ENCODE measurements at regions not wholly inside any gene's neighbourhood (a gene's known extent, or its start where the extent isn't known, plus 50 kb on each side); places are given as distances from the start of the nearest gene placed in this dataset.
"Not testable (repeated sequence)": the region's sequence is repeated elsewhere in the genome, so short reads cannot be mapped to it uniquely, and the experiment has no call there.

DNA sequence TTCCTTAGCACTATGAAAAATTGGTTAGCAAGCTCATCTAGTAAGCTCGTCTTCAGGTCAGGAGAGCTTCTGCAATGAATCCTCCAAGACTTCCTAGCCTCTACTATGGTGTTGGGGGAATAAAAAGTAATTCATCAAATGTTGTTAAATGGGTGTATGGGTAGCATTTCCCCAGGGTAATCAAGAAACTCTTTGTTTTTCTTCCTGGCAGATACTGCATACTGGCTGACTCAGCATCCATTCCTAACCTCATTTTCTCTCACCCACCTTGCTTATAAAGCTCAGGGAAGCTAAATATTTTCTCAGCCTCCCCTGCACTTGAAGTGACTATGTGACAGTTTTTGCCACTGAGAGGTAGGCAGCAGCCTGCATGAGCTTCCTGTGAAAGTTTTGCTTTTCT lies 83.4 kb downstream of the MAB21L3 start:
- Histone ChIP-seq H2BK15ac (ENCODE audit: low read depth, poor library complexity, severe bottlenecking) (no peak overlapping the region), H3K27ac (ENCODE audit: low read length, poor library complexity, severe bottlenecking) (no peak overlapping the region), H3K4me1 (ENCODE audit: control insufficient read depth, insufficient read depth, low read depth, low read length) (no peaks in the 10 kb centered on the region)

DNA sequence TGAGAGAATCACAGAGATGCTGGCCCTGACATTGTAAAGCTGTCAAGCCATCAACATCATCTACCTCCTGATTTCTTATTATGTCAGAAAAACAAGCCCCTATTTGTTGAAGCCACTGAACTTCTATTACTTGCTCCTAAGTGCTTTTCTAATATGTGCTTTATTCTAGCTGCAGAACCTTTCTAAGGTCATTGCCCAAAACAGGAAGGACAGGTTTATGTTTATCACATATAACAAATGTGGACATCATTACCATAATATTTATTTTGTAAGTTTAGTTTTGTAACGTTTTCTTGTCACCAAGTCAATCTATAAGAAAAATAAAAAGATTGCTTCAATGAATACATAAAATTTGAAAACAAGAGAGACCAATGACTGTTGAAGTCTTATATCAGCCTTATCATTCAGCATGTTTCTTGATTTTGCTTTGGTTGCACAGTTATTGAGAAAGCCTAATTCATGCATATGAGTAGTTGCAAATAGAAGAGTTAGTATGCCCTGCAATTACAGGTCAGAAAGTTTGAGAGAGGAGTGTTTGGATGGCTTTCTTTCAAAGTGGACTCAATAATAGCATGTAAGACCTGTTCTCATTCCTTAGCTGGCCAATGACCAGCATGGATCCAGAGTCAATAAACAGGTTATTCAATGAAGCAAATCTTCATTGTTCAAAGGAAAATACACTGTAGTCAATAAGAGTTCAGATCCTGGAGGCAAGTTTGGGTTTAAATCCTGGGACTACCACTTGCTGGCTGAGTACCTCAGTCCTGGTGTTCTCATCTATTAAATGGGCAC lies 84.1 kb downstream of the MAB21L3 start:
- Histone ChIP-seq H2BK15ac (ENCODE audit: low read depth, poor library complexity, severe bottlenecking) (no peak overlapping the region), H3K27ac (ENCODE audit: low read length, poor library complexity, severe bottlenecking) (no peak overlapping the region), H2BK12ac (ENCODE audit: low read length in 2 of 2) (no peak overlapping the region), H4K91ac (ENCODE audit: low read length) (no peak overlapping the region), H4K8ac (ENCODE audit: low read length) (no peak overlapping the region), H3K79me1 (replicated peaks; ENCODE audit: low read length, poor library complexity, severe bottlenecking) (no peaks in the 10 kb centered on the region), H3K4me3 (ENCODE audit: insufficient read depth in 1 of 2, low read depth in 1 of 2, low read length in 2 of 2) (no peak overlapping the region), H2AFZ (ENCODE audit: low read depth, low read length) (no peak overlapping the region), H3K23ac (ENCODE audit: low read length in 2 of 2) (no peak overlapping the region), H3K18ac (ENCODE audit: low read depth in 1 of 2, low read length in 2 of 2) (no peak overlapping the region), H3K9ac (ENCODE audit: low read length) (no peak overlapping the region), H3K27me3 (ENCODE audit: control insufficient read depth in 1 of 2, insufficient read depth in 1 of 2, low read length in 2 of 2) (peaks cover 23 to 30% of the 10 kb centered on the region in 2 experiments), H3K14ac (ENCODE audit: low read length in 2 of 2) (no peak overlapping the region), H3K36me3 (ENCODE audit: control insufficient read depth in 1 of 2, insufficient read depth in 2 of 2, low read depth in 1 of 2, low read length in 2 of 2) (no peaks in the 10 kb centered on the region), H3K4me1 (ENCODE audit: control insufficient read depth, insufficient read depth, low read depth, low read length) (no peaks in the 10 kb centered on the region), H2AK5ac (ENCODE audit: low read length, severe bottlenecking) (no peak overlapping the region), H3K4ac (ENCODE audit: low read depth in 1 of 2, low read length in 2 of 2) (no peak overlapping the region), H3K9me3 (ENCODE audit: control insufficient read depth, low read length) (peaks cover 9% of the 10 kb centered on the region), H2BK120ac (ENCODE audit: low read depth, low read length) (no peak overlapping the region), H3K4me2 (ENCODE audit: low read length, poor library complexity, severe bottlenecking) (no peak overlapping the region), H2BK5ac (ENCODE audit: low read depth, low read length, poor library complexity, severe bottlenecking) (no peak overlapping the region)
- no peak for DNase-seq
- no CpG with 5 or more reads among the region's 1 CpG for WGBS

More for the DNA sequence above, 83.4 kb downstream of the MAB21L3 start:
- H3K4me2 ChIP-seq (ENCODE audit: low read length, poor library complexity, severe bottlenecking) = no peak overlapping the region
- no peak overlapping the region for H3K14ac ChIP-seq (ENCODE audit: low read length in 2 of 2)
- DNase-seq = no peak
- H2AFZ ChIP-seq (ENCODE audit: low read depth, low read length) = no peak overlapping the region
- H4K91ac ChIP-seq (ENCODE audit: low read length) = no peak overlapping the region
- no peaks in the 10 kb centered on the region for H3K79me1 ChIP-seq (replicated peaks; ENCODE audit: low read length, poor library complexity, severe bottlenecking)
- no peak overlapping the region for H4K8ac ChIP-seq (ENCODE audit: low read length)
- no peak overlapping the region for H2BK5ac ChIP-seq (ENCODE audit: low read depth, low read length, poor library complexity, severe bottlenecking)
- peaks cover 16 to 23% of the 10 kb centered on the region in 2 experiments for H3K27me3 ChIP-seq (ENCODE audit: control insufficient read depth in 1 of 2, insufficient read depth in 1 of 2, low read length in 2 of 2)
- H2BK120ac ChIP-seq (ENCODE audit: low read depth, low read length) = no peak overlapping the region
- no peak overlapping the region for H3K23ac ChIP-seq (ENCODE audit: low read length in 2 of 2)
- H3K36me3 ChIP-seq (ENCODE audit: control insufficient read depth in 1 of 2, insufficient read depth in 2 of 2, low read depth in 1 of 2, low read length in 2 of 2) = no peaks in the 10 kb centered on the region
- H2AK5ac ChIP-seq (ENCODE audit: low read length, severe bottlenecking) = no peak overlapping the region
- H3K18ac ChIP-seq (ENCODE audit: low read depth in 1 of 2, low read length in 2 of 2) = no peak overlapping the region
- H3K9me3 ChIP-seq (ENCODE audit: control insufficient read depth, low read length) = peaks cover 9% of the 10 kb centered on the region
- no peak overlapping the region for H3K4me3 ChIP-seq (ENCODE audit: insufficient read depth in 1 of 2, low read depth in 1 of 2, low read length in 2 of 2)
- no peak overlapping the region for H3K9ac ChIP-seq (ENCODE audit: low read length)
- whole genome bisulfite sequencing = no CpG with 5 or more reads among the region's 1 CpG
- H3K4ac ChIP-seq (ENCODE audit: low read depth in 1 of 2, low read length in 2 of 2) = no peak overlapping the region
- H2BK12ac ChIP-seq (ENCODE audit: low read length in 2 of 2) = no peak overlapping the region

DNA sequence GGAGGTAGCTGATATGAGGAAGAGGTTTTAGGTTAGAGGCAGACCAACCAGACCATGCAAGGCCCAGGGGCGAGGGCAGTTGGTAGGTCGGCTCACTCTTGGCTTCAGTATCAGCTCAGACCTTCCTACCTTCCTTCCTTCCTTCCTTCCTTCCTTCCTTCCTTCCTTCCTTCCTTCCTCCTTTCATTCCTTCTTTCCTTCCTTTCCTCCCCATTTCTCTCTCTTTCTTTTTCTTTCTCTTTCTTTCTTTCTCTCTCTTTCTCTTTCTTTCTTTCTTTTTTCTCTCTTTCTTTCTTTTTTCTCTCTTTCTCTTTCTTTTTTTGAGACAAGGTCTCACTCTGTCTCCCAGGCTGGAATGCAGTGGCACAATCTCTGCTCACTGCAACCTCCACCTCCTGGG lies 89.1 kb downstream of the MAB21L3 start:
- H3K4me2 ChIP-seq (ENCODE audit: low read length, poor library complexity, severe bottlenecking); H3K4me1 ChIP-seq (ENCODE audit: control insufficient read depth, insufficient read depth, low read depth, low read length); H2BK12ac ChIP-seq (ENCODE audit: low read length in 2 of 2); H3K23ac ChIP-seq (ENCODE audit: low read length in 2 of 2); H3K9me3 ChIP-seq (ENCODE audit: control insufficient read depth, low read length); H4K91ac ChIP-seq (ENCODE audit: low read length); H2BK5ac ChIP-seq (ENCODE audit: low read depth, low read length, poor library complexity, severe bottlenecking); H3K4me3 ChIP-seq (ENCODE audit: insufficient read depth in 1 of 2, low read depth in 1 of 2, low read length in 2 of 2); H3K9ac ChIP-seq (ENCODE audit: low read length); H2AFZ ChIP-seq (ENCODE audit: low read depth, low read length); H2AK5ac ChIP-seq (ENCODE audit: low read length, severe bottlenecking); H4K8ac ChIP-seq (ENCODE audit: low read length); H3K79me1 ChIP-seq (replicated peaks; ENCODE audit: low read length, poor library complexity, severe bottlenecking); H3K18ac ChIP-seq (ENCODE audit: low read depth in 1 of 2, low read length in 2 of 2); H2BK120ac ChIP-seq (ENCODE audit: low read depth, low read length); DNase-seq; H3K14ac ChIP-seq (ENCODE audit: low read length in 2 of 2); H3K4ac ChIP-seq (ENCODE audit: low read depth in 1 of 2, low read length in 2 of 2); H2BK15ac ChIP-seq (ENCODE audit: low read depth, poor library complexity, severe bottlenecking); H3K27ac ChIP-seq (ENCODE audit: low read length, poor library complexity, severe bottlenecking); H3K36me3 ChIP-seq (ENCODE audit: control insufficient read depth in 1 of 2, insufficient read depth in 2 of 2, low read depth in 1 of 2, low read length in 2 of 2): not testable (repeated sequence)
- peaks cover 27 to 37% of the 10 kb centered on the region in 2 experiments for H3K27me3 ChIP-seq (ENCODE audit: control insufficient read depth in 1 of 2, insufficient read depth in 1 of 2, low read length in 2 of 2)
- WGBS = 92% methylated on average over 2 of the region's 2 CpGs

DNA sequence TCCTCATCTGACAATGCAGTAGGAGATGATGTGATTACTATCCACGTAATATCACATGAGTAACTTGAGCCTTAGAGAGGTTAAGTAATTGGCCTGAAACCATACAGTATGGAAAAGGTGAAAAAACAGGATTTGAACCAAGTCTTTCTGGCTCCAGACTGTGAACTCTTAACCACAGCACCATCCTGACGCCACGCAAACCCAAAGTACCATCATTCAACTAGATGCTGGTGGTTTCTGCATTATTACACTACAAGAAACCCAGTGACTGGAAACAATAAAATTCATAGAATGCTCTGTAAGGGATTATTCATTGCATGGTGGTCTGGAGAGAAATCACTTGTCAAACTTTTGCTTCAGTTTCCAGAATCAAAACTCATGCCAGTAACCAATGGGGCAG lies 90.7 kb downstream of the MAB21L3 start:
- no peak overlapping the region for H3K4me3 ChIP-seq (ENCODE audit: insufficient read depth in 1 of 2, low read depth in 1 of 2, low read length in 2 of 2)
- peaks cover 27 to 37% of the 10 kb centered on the region in 2 experiments for H3K27me3 ChIP-seq (ENCODE audit: control insufficient read depth in 1 of 2, insufficient read depth in 1 of 2, low read length in 2 of 2)
- H3K18ac ChIP-seq (ENCODE audit: low read depth in 1 of 2, low read length in 2 of 2) = no peak overlapping the region
- no peak overlapping the region for H2BK5ac ChIP-seq (ENCODE audit: low read depth, low read length, poor library complexity, severe bottlenecking)
- H2BK120ac ChIP-seq (ENCODE audit: low read depth, low read length) = no peak overlapping the region
- no peaks in the 10 kb centered on the region for H3K4me1 ChIP-seq (ENCODE audit: control insufficient read depth, insufficient read depth, low read depth, low read length)
- H3K23ac ChIP-seq (ENCODE audit: low read length in 2 of 2) = no peak overlapping the region
- no peak overlapping the region for H4K91ac ChIP-seq (ENCODE audit: low read length)
- H3K14ac ChIP-seq (ENCODE audit: low read length in 2 of 2) = no peak overlapping the region
- no peak overlapping the region for H2BK12ac ChIP-seq (ENCODE audit: low read length in 2 of 2)
- no peak overlapping the region for H3K4ac ChIP-seq (ENCODE audit: low read depth in 1 of 2, low read length in 2 of 2)
- no peak overlapping the region for H4K8ac ChIP-seq (ENCODE audit: low read length)
- no peak overlapping the region for H2AK5ac ChIP-seq (ENCODE audit: low read length, severe bottlenecking)
- no peak for DNase-seq
- no peak overlapping the region for H2BK15ac ChIP-seq (ENCODE audit: low read depth, poor library complexity, severe bottlenecking)
- no peaks in the 10 kb centered on the region for H3K9me3 ChIP-seq (ENCODE audit: control insufficient read depth, low read length)
- no peaks in the 10 kb centered on the region for H3K79me1 ChIP-seq (replicated peaks; ENCODE audit: low read length, poor library complexity, severe bottlenecking)
- WGBS = no CpG with 5 or more reads among the region's 3 CpGs
- no peak overlapping the region for H2AFZ ChIP-seq (ENCODE audit: low read depth, low read length)
- H3K4me2 ChIP-seq (ENCODE audit: low read length, poor library complexity, severe bottlenecking) = no peak overlapping the region
- no peaks in the 10 kb centered on the region for H3K36me3 ChIP-seq (ENCODE audit: control insufficient read depth in 1 of 2, insufficient read depth in 2 of 2, low read depth in 1 of 2, low read length in 2 of 2)
- no peak overlapping the region for H3K9ac ChIP-seq (ENCODE audit: low read length)
- no peak overlapping the region for H3K27ac ChIP-seq (ENCODE audit: low read length, poor library complexity, severe bottlenecking)

Data from mesenchymal stem cell (in vitro differentiated cells and primary cell).